ENCODE measurements at regions not wholly inside any gene's neighbourhood (a gene's known extent, or its start where the extent isn't known, plus 50 kb on each side); places are given as distances from the start of the nearest gene placed in this dataset.

- no peaks in the 10 kb centered on the region for H3K36me3 ChIP-seq (ENCODE audit: control insufficient read depth in 2 of 2, insufficient read depth in 2 of 2, low read length in 1 of 2)
- H3K4me1 ChIP-seq (ENCODE audit: control insufficient read depth, insufficient read depth, low read length), result no peaks in the 10 kb centered on the region
- no peak overlapping the region for H3K4me3 ChIP-seq
- no peaks in the 10 kb centered on the region for H3K27me3 ChIP-seq (replicated peaks in 1 of 2; ENCODE audit: control insufficient read depth in 2 of 2, insufficient read depth in 2 of 2, low read length in 1 of 2)
- POLR2A ChIA-PET, result no interaction called here
- H3K79me2 ChIP-seq (ENCODE audit: control insufficient read depth, insufficient read depth, low read length), result no peaks in the 10 kb centered on the region
- DNase-seq (ENCODE audit: low read depth, low spot score), result no peak
- no peak overlapping the region for H3K9ac ChIP-seq (ENCODE audit: control insufficient read depth, insufficient read depth, low read length)
- no peak overlapping the region for H3K27ac ChIP-seq (ENCODE audit: control insufficient read depth, insufficient read depth)
- BruUV-seq (replicated peaks), result no TSS peak
- in situ Hi-C loops (cut with MboI) (no loop called here), intact Hi-C loops (cut with micrococcal nuclease; ENCODE audit: unreplicated experiment) (no loop called here)
- SMC1A ChIA-PET (ENCODE audit: uncharacterized antibody, unreplicated experiment), result no interaction called here
- H4K20me1 ChIP-seq (ENCODE audit: control insufficient read depth, insufficient read depth), result no peaks in the 10 kb centered on the region; the same call in 1 of the 2 replicates
- H3K9me3 ChIP-seq (replicated peaks; ENCODE audit: control insufficient read depth, insufficient read depth, low read length), result no peaks in the 10 kb centered on the region
- RAD21 ChIA-PET (ENCODE audit: unreplicated experiment), result no interaction called here
- no peak for FAIRE-seq
- ATAC-seq, result no peak
- TF ChIP-seq STAT1 (conservative IDR thresholded peaks at IDR 0.05) (no peak), CEBPZ (IDR thresholded peaks at IDR 0.05; ENCODE audit: low read depth, low read length) (no peak), WRNIP1 (IDR thresholded peaks at IDR 0.05; ENCODE audit: borderline replicate concordance, low read depth, low read length) (no peak), SKIL (IDR thresholded peaks at IDR 0.05; ENCODE audit: low read depth, poor library complexity, severe bottlenecking) (no peak), MAX (IDR thresholded peaks at IDR 0.05; ENCODE audit: low read depth, low read length) (no peak)
- H2AFZ ChIP-seq (ENCODE audit: control insufficient read depth, low read depth, low read length), result no peak overlapping the region
- no peak overlapping the region for H3K4me2 ChIP-seq (ENCODE audit: control insufficient read depth, insufficient read depth)
- CTCF ChIA-PET, result no interaction called here
These were observed 52.5 kb upstream of the PITX2 start for GRCh38 chr4:110675426-110675825.
